ENCODE measurements at regions not wholly inside any gene's neighbourhood (a gene's known extent, or its start where the extent isn't known, plus 50 kb on each side); places are given as distances from the start of the nearest gene placed in this dataset.

- TF ChIP-seq EP300 (IDR thresholded peaks at IDR 0.05) = no peak
- no peak for TF ChIP-seq CTCF (IDR thresholded peaks at IDR 0.05)
- no peak for TF ChIP-seq POLR2A (IDR thresholded peaks at IDR 0.05)
Observed at GRCh38 chr4:182971702-182972101, 54.5 kb upstream of the DCTD start.

Measured in stomach (tissue), 4 donors.